Stomach (tissue), 8 donors: ENCODE measurements at regions not wholly inside any gene's neighbourhood (a gene's known extent, or its start where the extent isn't known, plus 50 kb on each side); places are given as distances from the start of the nearest gene placed in this dataset.

Source experiments
- DNase-seq, 2 donors: peaks; one replicate each; pipeline versions ENCODE4 v3.0.0 to v3.0.0-alpha.2; 2013 to 2019
- H3K27ac ChIP-seq, 5 donors: fragments of 200-600 bp in 4 of 5; sonication (generic) in 4 of 5; one replicate each; pipeline ENCODE4 v1.5.1; 2013 to 2019; ENCODE audit warnings: mild to moderate bottlenecking in 1 of 5, moderate library complexity in 1 of 5
- H3K27me3 ChIP-seq, 3 donors: fragments of 200-600 bp; sonication (generic); one replicate each; pipeline ENCODE4 v1.5.1; 2017 to 2019; ENCODE audit warnings: mixed run types in 1 of 3
- H3K36me3 ChIP-seq, 4 donors: fragments of 200-600 bp; sonication (generic); 1 replicate in 3 of 4; 2 replicates in 1 of 4; pipeline ENCODE4 v1.5.1; 2016 to 2019
- H3K4me1 ChIP-seq, 4 donors: fragments of 200-600 bp; sonication (generic); one replicate each; pipeline ENCODE4 v1.5.1; 2016 to 2019
- H3K4me3 ChIP-seq, 4 donors: fragments of 200-600 bp; sonication (generic) in 3 of 4; one replicate each; pipeline ENCODE4 v1.5.1; 2016 to 2019; ENCODE audit warnings: mild to moderate bottlenecking in 1 of 4
- H3K9me3 ChIP-seq, 4 donors: fragments of 200-600 bp; sonication (generic); one replicate each; pipeline ENCODE4 v1.5.1; 2016 to 2019
- EP300 ChIP-seq: sonication (generic); formaldehyde crosslinking; IDR thresholded peaks from one replicate; pipeline ENCODE4 v1.6.1; 2017; ENCODE audit warnings: antibody characterized with exemption
- POLR2A ChIP-seq, 4 donors: fragments of 450-650 bp; IDR thresholded peaks; one replicate each; pipeline ENCODE4 v1.6.1; 2016; ENCODE audit warnings: antibody characterized with exemption in 4 of 4, control low read depth in 2 of 4, mild to moderate bottlenecking in 1 of 4, moderate library complexity in 1 of 4
- POLR2AphosphoS5 ChIP-seq, 3 donors: sonication (generic); formaldehyde crosslinking; IDR thresholded peaks; one replicate each; pipeline ENCODE4 v1.6.1; 2016; ENCODE audit warnings: antibody characterized with exemption in 3 of 3
- WGBS, 5 donors: extraction: QIAGEN DNeasy Blood & Tissue Kit in 3 of 5; methylation state at CpG; one replicate each; pipeline versions ENCODE4 v1.1.5 to v1.1.7; 2013 to 2018; 5-methylcytosine and 5-hydroxymethylcytosine counted together
- intact Hi-C: fragments of 100-400 bp; cut with DNase I; formaldehyde crosslinking; loops from one replicate; pipeline ENCODE4 v1.15.1; 2023; ENCODE audit warnings: low total_unique reads
- TF ChIP-seq, protein P1 (sequence below), 7 experiments: fragments of 450-650 bp in 4 of 7; fragments of 200-600 bp in 3 of 7; sonication (generic) in 3 of 7; IDR thresholded peaks; one replicate each; pipeline ENCODE4 v1.5.1; 2016 to 2019; ENCODE audit warnings: antibody characterized with exemption in 7 of 7, control low read depth in 2 of 7, mild to moderate bottlenecking in 1 of 7
- donor health status: healthy with polysubstance abuse.
- donor health status: Bipolar disorder and iron deficiency.
- donor health status: healthy.

DNA sequence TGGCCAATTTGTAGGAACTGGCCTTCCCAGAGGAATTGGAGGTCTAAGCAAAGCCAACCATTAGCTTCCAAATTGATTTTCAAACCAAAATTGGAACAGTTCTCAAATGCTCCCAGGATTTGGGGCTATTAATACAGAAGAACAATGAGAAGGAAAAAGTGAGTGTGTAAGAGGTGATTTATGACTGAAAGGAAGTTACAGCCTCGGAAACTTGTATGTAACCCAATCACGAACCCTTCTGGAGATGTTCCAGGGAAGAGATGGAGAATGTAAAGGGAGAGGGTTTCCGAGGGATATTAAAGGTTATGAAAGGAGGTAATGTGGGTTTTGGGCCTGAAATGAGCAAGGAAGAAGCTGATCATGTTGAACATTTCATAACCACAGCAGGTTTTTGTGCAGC, 93.2 kb upstream of the CXCL14 start:
- intact Hi-C loops: no loop called here
- no peaks in the 10 kb centered on the region for H3K36me3 ChIP-seq
- H3K27ac ChIP-seq: no peak overlapping the region
- DNase-seq: no peak
- TF ChIP-seq POLR2AphosphoS5 (IDR thresholded peaks at IDR 0.05): no peak
- no peak for TF ChIP-seq POLR2A (IDR thresholded peaks at IDR 0.05)
- TF ChIP-seq, protein P1, sequence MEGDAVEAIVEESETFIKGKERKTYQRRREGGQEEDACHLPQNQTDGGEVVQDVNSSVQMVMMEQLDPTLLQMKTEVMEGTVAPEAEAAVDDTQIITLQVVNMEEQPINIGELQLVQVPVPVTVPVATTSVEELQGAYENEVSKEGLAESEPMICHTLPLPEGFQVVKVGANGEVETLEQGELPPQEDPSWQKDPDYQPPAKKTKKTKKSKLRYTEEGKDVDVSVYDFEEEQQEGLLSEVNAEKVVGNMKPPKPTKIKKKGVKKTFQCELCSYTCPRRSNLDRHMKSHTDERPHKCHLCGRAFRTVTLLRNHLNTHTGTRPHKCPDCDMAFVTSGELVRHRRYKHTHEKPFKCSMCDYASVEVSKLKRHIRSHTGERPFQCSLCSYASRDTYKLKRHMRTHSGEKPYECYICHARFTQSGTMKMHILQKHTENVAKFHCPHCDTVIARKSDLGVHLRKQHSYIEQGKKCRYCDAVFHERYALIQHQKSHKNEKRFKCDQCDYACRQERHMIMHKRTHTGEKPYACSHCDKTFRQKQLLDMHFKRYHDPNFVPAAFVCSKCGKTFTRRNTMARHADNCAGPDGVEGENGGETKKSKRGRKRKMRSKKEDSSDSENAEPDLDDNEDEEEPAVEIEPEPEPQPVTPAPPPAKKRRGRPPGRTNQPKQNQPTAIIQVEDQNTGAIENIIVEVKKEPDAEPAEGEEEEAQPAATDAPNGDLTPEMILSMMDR (IDR thresholded peaks at IDR 0.05): no peak
- TF ChIP-seq EP300: no peak
- 61 to 86% (median 79%) methylated on average over 3 of the region's 3 CpGs for WGBS, 5 donors
- no peak overlapping the region for H3K4me3 ChIP-seq
- no peaks in the 10 kb centered on the region for H3K27me3 ChIP-seq
- H3K9me3 ChIP-seq: peaks cover 0 to 14% (median 1%) of the 10 kb centered on the region in 4 donors
- no peaks in the 10 kb centered on the region for H3K4me1 ChIP-seq

DNA sequence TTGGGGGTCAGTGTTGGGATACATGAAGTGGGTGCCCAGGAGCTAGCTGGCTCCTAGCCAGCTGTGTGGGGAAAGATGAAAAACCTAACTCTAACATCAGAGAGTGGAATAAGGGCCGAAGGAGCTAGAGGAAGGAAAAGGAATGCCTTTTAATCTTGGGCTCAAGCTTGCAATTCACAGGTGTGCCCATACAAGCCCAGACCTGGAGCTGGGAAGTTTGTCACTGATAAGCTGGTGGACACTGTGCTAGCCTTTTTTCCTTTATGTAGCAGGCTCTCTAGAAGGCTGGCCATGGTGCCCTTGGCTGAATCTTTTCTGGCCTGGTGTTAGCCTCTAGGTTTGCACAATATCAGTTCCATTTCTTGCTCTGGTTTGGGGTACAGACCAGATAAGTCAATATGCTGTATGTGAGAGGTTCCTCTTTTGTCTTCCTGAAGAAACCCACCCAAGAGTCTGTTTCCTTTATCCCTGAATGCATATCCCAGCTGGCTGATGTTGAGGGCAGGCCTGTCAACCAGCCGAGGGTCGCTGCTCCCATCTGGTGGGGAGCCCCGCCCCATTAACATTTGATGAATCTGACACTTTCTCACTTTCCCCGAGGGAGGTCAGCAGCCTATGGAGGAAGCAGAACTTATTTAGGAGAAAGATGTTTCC, 92.4 kb upstream of the CXCL14 start:
- H3K36me3 ChIP-seq: no peaks in the 10 kb centered on the region
- TF ChIP-seq POLR2AphosphoS5 (IDR thresholded peaks at IDR 0.05): no peak
- TF ChIP-seq EP300: no peak
- TF ChIP-seq, protein P1 (IDR thresholded peaks at IDR 0.05): no peak
- TF ChIP-seq POLR2A (IDR thresholded peaks at IDR 0.05): no peak
- no peak overlapping the region for H3K4me3 ChIP-seq
- H3K9me3 ChIP-seq: peaks cover 0 to 12% (median 1%) of the 10 kb centered on the region in 4 donors
- H3K27ac ChIP-seq: no peak overlapping the region
- DNase-seq: no peak
- no peaks in the 10 kb centered on the region for H3K27me3 ChIP-seq
- 41 to 53% (median 48%) methylated on average over 5 of the region's 5 CpGs for WGBS, 5 donors
- no peaks in the 10 kb centered on the region for H3K4me1 ChIP-seq
- intact Hi-C loops: no loop called here

DNA sequence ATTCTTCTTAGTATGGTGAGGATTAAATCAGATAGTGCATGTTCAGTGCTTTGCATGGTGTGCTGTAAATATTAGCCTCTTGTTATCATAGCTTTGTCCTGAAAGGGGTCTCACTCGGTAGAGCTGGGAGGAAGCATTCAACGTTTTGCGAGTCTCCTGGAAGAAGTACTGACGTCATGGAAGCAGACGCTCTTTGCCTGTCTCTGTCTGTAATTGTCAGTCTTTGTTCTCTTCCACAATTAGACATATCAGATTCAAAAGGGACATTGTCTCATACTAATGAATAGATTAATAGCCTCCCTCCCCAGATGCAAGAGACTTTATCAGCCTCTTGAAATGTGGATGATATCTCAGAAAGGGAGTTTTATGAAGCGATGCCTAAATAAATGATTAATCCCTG, 91.8 kb upstream of the CXCL14 start:
- TF ChIP-seq EP300: no peak
- TF ChIP-seq POLR2A (IDR thresholded peaks at IDR 0.05): no peak
- TF ChIP-seq, protein P1 (IDR thresholded peaks at IDR 0.05): no peak
- no peak for TF ChIP-seq POLR2AphosphoS5 (IDR thresholded peaks at IDR 0.05)
- Histone ChIP-seq H3K4me1 (no peaks in the 10 kb centered on the region), H3K27ac (no peak overlapping the region), H3K36me3 (no peaks in the 10 kb centered on the region), H3K27me3 (no peaks in the 10 kb centered on the region), H3K4me3 (no peak overlapping the region), H3K9me3 (peaks cover 0 to 12% (median 1%) of the 10 kb centered on the region in 4 donors)
- no peak for DNase-seq
- 62 to 84% (median 73%) methylated on average over 6 of the region's 6 CpGs for WGBS, 5 donors
- intact Hi-C loops: no loop called here

DNA sequence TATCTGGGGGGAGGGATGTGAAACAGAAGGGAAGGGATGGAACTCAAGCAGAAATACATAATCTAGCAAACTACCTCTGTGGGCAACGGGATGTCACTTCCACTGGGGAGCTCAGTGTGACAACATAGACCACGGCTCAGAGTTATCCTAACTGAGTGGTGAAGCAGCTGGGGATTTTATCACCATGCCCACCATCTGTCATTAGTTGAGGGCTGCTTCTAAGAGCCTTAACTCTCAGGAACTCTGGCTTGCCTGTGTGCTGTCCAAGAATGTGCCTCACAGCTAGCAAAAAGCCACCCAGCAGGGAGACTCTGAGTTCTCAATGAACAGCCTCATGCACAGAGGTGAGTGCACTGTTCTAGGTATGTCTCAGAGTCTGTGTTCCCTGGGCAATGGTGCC, 90.6 kb upstream of the CXCL14 start:
- TF ChIP-seq, protein P1 (IDR thresholded peaks at IDR 0.05): no peak
- TF ChIP-seq POLR2AphosphoS5 (IDR thresholded peaks at IDR 0.05): no peak
- TF ChIP-seq EP300: no peak
- Histone ChIP-seq H3K27ac (no peak overlapping the region), H3K27me3 (no peaks in the 10 kb centered on the region), H3K4me3 (no peak overlapping the region), H3K36me3 (no peaks in the 10 kb centered on the region), H3K4me1 (no peaks in the 10 kb centered on the region), H3K9me3 (peaks cover 0 to 2% (median 0%) of the 10 kb centered on the region in 4 donors)
- WGBS, 5 donors: 60 to 76% (median 73%) methylated on average over 2 of the region's 2 CpGs
- no peak for DNase-seq
- intact Hi-C loops: no loop called here
